Endothelial cell (in vitro differentiated cells): ENCODE measurements at regions not wholly inside any gene's neighbourhood (a gene's known extent, or its start where the extent isn't known, plus 50 kb on each side); places are given as distances from the start of the nearest gene placed in this dataset.

Experiments
- DNase-seq: peaks from one replicate; pipeline ENCODE4 v3.0.0; 2021; ENCODE audit warnings: low spot score
- H3K27ac Mint-ChIP-seq: one replicate; pipeline ENCODE4 v1.8.0; 2021; ENCODE audit warnings: mixed read lengths, inconsistent platforms; ENCODE audit not compliant: unreplicated experiment
- H3K27me3 Mint-ChIP-seq: one replicate; pipeline ENCODE4 v1.8.0; 2021; ENCODE audit warnings: mild to moderate bottlenecking, moderate library complexity, mixed read lengths, inconsistent platforms; ENCODE audit not compliant: unreplicated experiment
- H3K36me3 Mint-ChIP-seq: one replicate; pipeline ENCODE4 v1.8.0; 2021; ENCODE audit warnings: mild to moderate bottlenecking, low read depth, mixed read lengths, inconsistent platforms; ENCODE audit not compliant: unreplicated experiment
- H3K4me1 Mint-ChIP-seq: one replicate; pipeline ENCODE4 v1.8.0; 2021; ENCODE audit warnings: mild to moderate bottlenecking, mixed read lengths, inconsistent platforms; ENCODE audit not compliant: unreplicated experiment
- H3K4me3 Mint-ChIP-seq: one replicate; pipeline ENCODE4 v1.8.0; 2021; ENCODE audit warnings: mild to moderate bottlenecking, mixed read lengths, inconsistent platforms; ENCODE audit not compliant: unreplicated experiment
- H3K9me3 Mint-ChIP-seq: one replicate; pipeline ENCODE4 v1.8.0; 2021; ENCODE audit warnings: mixed read lengths, inconsistent platforms; ENCODE audit not compliant: unreplicated experiment
- CTCF ChIP-seq: fragments of 200-600 bp; sonication (generic); IDR thresholded peaks from one replicate; pipeline ENCODE4 v1.5.0; 2021; ENCODE audit warnings: antibody characterized with exemption; ENCODE audit not compliant: unreplicated experiment

- Mint-ChIP-seq H3K27ac (no peak overlapping the region), H3K4me1 (no peaks in the 10 kb centered on the region)
Measured at GRCh38 chr13:63414247-63414646, 1998.6 kb upstream of the PCDH20 start.

GRCh38 chr13:63409791-63410351 is 1994.2 kb upstream of the PCDH20 start:
- H3K4me3 Mint-ChIP-seq, result no peak overlapping the region

More at GRCh38 chr13:63414247-63414646, 1998.6 kb upstream of the PCDH20 start:
- H3K27me3 Mint-ChIP-seq, result peaks cover 1% of the 10 kb centered on the region
- DNase-seq, result no peak
- TF ChIP-seq CTCF, result no peak
- no peak overlapping the region for H3K4me3 Mint-ChIP-seq
- no peaks in the 10 kb centered on the region for H3K36me3 Mint-ChIP-seq
- H3K9me3 Mint-ChIP-seq, result no peaks in the 10 kb centered on the region

GRCh38 chr13:63408331-63409189 is 1992.9 kb upstream of the PCDH20 start:
- Mint-ChIP-seq H3K9me3 (no peaks in the 10 kb centered on the region), H3K4me3 (no peak overlapping the region), H3K36me3 (no peaks in the 10 kb centered on the region), H3K27ac (no peak overlapping the region), H3K27me3 (peaks cover 1% of the 10 kb centered on the region), H3K4me1 (no peaks in the 10 kb centered on the region)
- DNase-seq, result no peak
- TF ChIP-seq CTCF, result no peak

More at GRCh38 chr13:63409791-63410351, 1994.2 kb upstream of the PCDH20 start:
- Mint-ChIP-seq H3K27me3 (peaks cover 1% of the 10 kb centered on the region), H3K36me3 (no peaks in the 10 kb centered on the region), H3K9me3 (no peaks in the 10 kb centered on the region), H3K27ac (no peak overlapping the region), H3K4me1 (no peaks in the 10 kb centered on the region)
- TF ChIP-seq CTCF, result no peak
- DNase-seq, result no peak

- no peak for TF ChIP-seq CTCF
- H3K27me3 Mint-ChIP-seq, result no peaks in the 10 kb centered on the region
- H3K36me3 Mint-ChIP-seq, result no peaks in the 10 kb centered on the region
- H3K4me3 Mint-ChIP-seq, result no peak overlapping the region
- no peaks in the 10 kb centered on the region for H3K4me1 Mint-ChIP-seq
- no peak for DNase-seq
- H3K27ac Mint-ChIP-seq, result no peak overlapping the region
- H3K9me3 Mint-ChIP-seq, result no peaks in the 10 kb centered on the region
Measured at GRCh38 chr13:63403733-63404132, 1988.1 kb upstream of the PCDH20 start.

- Mint-ChIP-seq H3K4me3 (no peak overlapping the region), H3K27ac (no peak overlapping the region), H3K27me3 (no peaks in the 10 kb centered on the region), H3K9me3 (no peaks in the 10 kb centered on the region), H3K36me3 (no peaks in the 10 kb centered on the region), H3K4me1 (no peaks in the 10 kb centered on the region)
- TF ChIP-seq CTCF, result no peak
- no peak for DNase-seq
Measured at GRCh38 chr13:63396746-63397145, 1981.1 kb upstream of the PCDH20 start.
